Panc1 (cell line): ENCODE measurements at regions not wholly inside any gene's neighbourhood (a gene's known extent, or its start where the extent isn't known, plus 50 kb on each side); places are given as distances from the start of the nearest gene placed in this dataset.

Source experiments
- ATAC-seq: fragments of 200-7000 bp; cut with Tn5 transposase; 2 replicates; pipeline ENCODE4 v1.9.1; 2020; ENCODE audit warnings: mild to moderate bottlenecking, moderate library complexity
- BruUV-seq: library from RNA; stranded (reverse); fragments of 400-500 nt; replicated peaks from 2 replicates; lab custom pipeline; 2021; lab: Mats Ljungman, UMichigan
- CTCF ChIA-PET: fragments of 300-600 bp; sonication (Branson Sonifier 250); formaldehyde crosslinking; loops from one replicate; lab custom pipeline; 2022; ENCODE audit warnings: antibody characterized with exemption; lab: Charles Lee
- POLR2A ChIA-PET: fragments of 300-600 bp; sonication (Branson Sonifier 250); formaldehyde crosslinking; loops from one replicate; lab custom pipeline; 2022; ENCODE audit warnings: antibody characterized with exemption; lab: Charles Lee
- DNase-seq: peaks from one replicate; pipeline ENCODE4 v3.0.0-alpha.2; 2010; ENCODE audit warnings: low read depth, low spot score
- H3K27ac ChIP-seq: 2 replicates; pipeline ENCODE4 v1.5.1; 2011; ENCODE audit warnings: mild to moderate bottlenecking, low read length, inconsistent platforms
- H3K27me3 ChIP-seq: fragments of 200-500 bp; sonication (Bioruptor generic); 2 replicates; pipeline ENCODE4 v1.6.0; 2014; ENCODE audit warnings: low read length, inconsistent platforms; ENCODE audit not compliant: control insufficient read depth, insufficient read depth
- H3K36me3 ChIP-seq: fragments of 200-500 bp; sonication (Bioruptor generic); 2 replicates; pipeline ENCODE4 v1.5.1; 2014; ENCODE audit warnings: inconsistent platforms, mild to moderate bottlenecking, low read length, moderate library complexity; ENCODE audit not compliant: control insufficient read depth, insufficient read depth
- H3K4me1 ChIP-seq: 2 replicates; pipeline ENCODE4 v1.5.1; 2011; ENCODE audit warnings: inconsistent platforms, mild to moderate bottlenecking, low read length, moderate library complexity; ENCODE audit not compliant: control insufficient read depth, insufficient read depth
- H3K4me3 ChIP-seq, 2 experiments: 2 replicates each; pipeline ENCODE4 v1.5.1; 2011 to 2012; ENCODE audit warnings: low read depth in 2 of 2, low read length in 2 of 2, mild to moderate bottlenecking in 2 of 2, inconsistent platforms in 1 of 2, moderate library complexity in 1 of 2
- H3K9me3 ChIP-seq: fragments of 200-500 bp; sonication (Bioruptor generic); 2 replicates; pipeline ENCODE4 v1.5.1; 2014; ENCODE audit warnings: low read depth, mild to moderate bottlenecking, inconsistent platforms, low read length, moderate library complexity; ENCODE audit not compliant: control insufficient read depth, insufficient read depth
- POLR2AphosphoS5 ChIP-seq: IDR thresholded peaks from 2 replicates; pipeline ENCODE4 v1.6.1; 2012; ENCODE audit warnings: mild to moderate bottlenecking, low read depth, low read length, moderate library complexity
- REST ChIP-seq, 2 experiments: IDR thresholded peaks; 2 replicates each; pipeline ENCODE4 v1.6.1; 2011 to 2012; ENCODE audit warnings: low read depth in 2 of 2, control low read depth in 1 of 2, low read length in 1 of 2, mild to moderate bottlenecking in 1 of 2, moderate library complexity in 1 of 2; ENCODE audit not compliant: insufficient read depth in 1 of 2
- SIN3A ChIP-seq: IDR thresholded peaks from 2 replicates; pipeline ENCODE4 v1.6.1; 2012; ENCODE audit warnings: low read depth, mild to moderate bottlenecking, low read length, moderate library complexity, borderline replicate concordance; ENCODE audit not compliant: insufficient read depth
- TCF7L2 ChIP-seq: IDR thresholded peaks from 2 replicates; pipeline ENCODE4 v1.6.1; 2011; ENCODE audit warnings: mild to moderate bottlenecking, low read depth, low read length, inconsistent platforms
- in situ Hi-C: cut with HindIII; loops from 2 replicates; pipeline ENCODE4 v1.10.0; 2016; ENCODE audit warnings: low sequenced_read_pairs, low pct_unique_long_range_greater_than_20kb
- intact Hi-C: fragments of 100-400 bp; cut with micrococcal nuclease; formaldehyde crosslinking; loops from one replicate; pipeline ENCODE4 v1.10.0; 2022; ENCODE audit not compliant: unreplicated experiment
- TF ChIP-seq, protein P1 (sequence below): fragments of 450-650 bp; IDR thresholded peaks from 2 replicates; pipeline ENCODE4 v1.5.1; 2017; ENCODE audit warnings: mild to moderate bottlenecking

DNA sequence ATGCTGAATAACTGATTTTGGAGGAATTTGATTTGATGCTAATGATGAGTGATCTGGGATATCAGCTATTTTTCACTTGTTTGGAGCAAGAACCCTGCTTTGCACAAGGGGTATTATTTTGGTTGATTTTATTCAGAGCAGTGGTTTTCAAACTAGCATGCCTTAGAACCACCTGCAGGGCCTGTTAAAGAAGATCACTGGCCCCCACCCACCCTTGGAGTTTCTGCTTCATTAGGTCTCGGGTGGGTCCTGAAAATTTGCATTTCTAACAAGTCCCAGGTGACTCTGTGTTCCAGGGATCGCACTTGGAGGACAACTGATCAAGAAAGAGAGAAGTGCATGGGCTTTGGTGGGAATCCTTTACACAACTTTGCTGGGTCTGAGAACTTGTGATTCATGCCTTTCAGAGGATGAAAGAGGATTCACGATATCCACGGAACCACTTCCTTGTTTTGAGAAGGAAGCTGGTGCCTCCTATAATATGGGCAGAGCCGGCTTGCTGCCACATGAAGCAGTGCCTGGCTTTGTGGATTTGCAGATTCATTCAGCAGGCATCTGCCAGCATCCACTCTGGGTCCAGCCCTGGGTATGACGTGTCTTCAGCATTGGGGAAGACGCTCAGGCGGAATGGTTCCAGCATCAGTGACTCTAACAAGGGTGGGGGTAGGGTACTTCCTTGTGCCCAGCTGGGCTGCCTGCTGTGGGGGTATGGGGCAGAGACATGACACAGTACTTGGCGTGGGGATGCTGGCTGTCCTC is 106.6 kb upstream of the PITX1 start:
- Histone ChIP-seq H3K4me3 (no peak overlapping the region), H3K9me3 (no peaks in the 10 kb centered on the region), H3K4me1 (no peaks in the 10 kb centered on the region), H3K27me3 (peaks cover 2% of the 10 kb centered on the region; the same call in 1 of the 2 replicates), H3K27ac (no peak overlapping the region), H3K36me3 (no peaks in the 10 kb centered on the region)
- BruUV-seq, result no TSS peak
- ChIA-PET POLR2A (no interaction called here), CTCF (no interaction called here)
- in situ Hi-C loops (no loop called here), intact Hi-C loops (no loop called here)
- DNase-seq (no peak), ATAC-seq (no peak)
- TF ChIP-seq POLR2AphosphoS5 (no peak), TCF7L2 (no peak), SIN3A (no peak), REST (IDR thresholded peaks at IDR 0.05; ENCODE audit: insufficient read depth in 1 of 2, low read depth in 2 of 2, low read length in 1 of 2) (no peak)
- TF ChIP-seq, protein P1, sequence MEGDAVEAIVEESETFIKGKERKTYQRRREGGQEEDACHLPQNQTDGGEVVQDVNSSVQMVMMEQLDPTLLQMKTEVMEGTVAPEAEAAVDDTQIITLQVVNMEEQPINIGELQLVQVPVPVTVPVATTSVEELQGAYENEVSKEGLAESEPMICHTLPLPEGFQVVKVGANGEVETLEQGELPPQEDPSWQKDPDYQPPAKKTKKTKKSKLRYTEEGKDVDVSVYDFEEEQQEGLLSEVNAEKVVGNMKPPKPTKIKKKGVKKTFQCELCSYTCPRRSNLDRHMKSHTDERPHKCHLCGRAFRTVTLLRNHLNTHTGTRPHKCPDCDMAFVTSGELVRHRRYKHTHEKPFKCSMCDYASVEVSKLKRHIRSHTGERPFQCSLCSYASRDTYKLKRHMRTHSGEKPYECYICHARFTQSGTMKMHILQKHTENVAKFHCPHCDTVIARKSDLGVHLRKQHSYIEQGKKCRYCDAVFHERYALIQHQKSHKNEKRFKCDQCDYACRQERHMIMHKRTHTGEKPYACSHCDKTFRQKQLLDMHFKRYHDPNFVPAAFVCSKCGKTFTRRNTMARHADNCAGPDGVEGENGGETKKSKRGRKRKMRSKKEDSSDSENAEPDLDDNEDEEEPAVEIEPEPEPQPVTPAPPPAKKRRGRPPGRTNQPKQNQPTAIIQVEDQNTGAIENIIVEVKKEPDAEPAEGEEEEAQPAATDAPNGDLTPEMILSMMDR, result no peak

GRCh38 chr5:135139381-135140134 is 105.5 kb upstream of the PITX1 start:
- CTCF ChIA-PET, result no interaction called here
- H3K4me3 ChIP-seq, result no peak overlapping the region

More at GRCh38 chr5:135139381-135140134, 105.5 kb upstream of the PITX1 start:
- TF ChIP-seq SIN3A (no peak), REST (IDR thresholded peaks at IDR 0.05; ENCODE audit: insufficient read depth in 1 of 2, low read depth in 2 of 2, low read length in 1 of 2) (no peak), TCF7L2 (no peak), POLR2AphosphoS5 (no peak)
- TF ChIP-seq, protein P1, result no peak
- intact Hi-C loops, result no loop called here
- ATAC-seq, result no peak
- no peak for DNase-seq
- in situ Hi-C loops, result no loop called here
- H3K9me3 ChIP-seq, result no peaks in the 10 kb centered on the region
- no peaks in the 10 kb centered on the region for H3K36me3 ChIP-seq
- H3K4me1 ChIP-seq, result no peaks in the 10 kb centered on the region
- no peak overlapping the region for H3K27ac ChIP-seq
- no TSS peak for BruUV-seq
- POLR2A ChIA-PET, result no interaction called here
- H3K27me3 ChIP-seq, result no peaks in the 10 kb centered on the region
